Sigmoid colon (tissue), 6 donors: ENCODE measurements at regions not wholly inside any gene's neighbourhood (a gene's known extent, or its start where the extent isn't known, plus 50 kb on each side); places are given as distances from the start of the nearest gene placed in this dataset.

Source experiments
- DNase-seq: peaks from one replicate; pipeline ENCODE4 v3.0.0-alpha.2; 2019
- H3K27ac ChIP-seq, 4 donors: fragments of 200-600 bp; sonication (generic); one replicate each; pipeline ENCODE4 v1.5.1; 2016 to 2019; ENCODE audit warnings: mild to moderate bottlenecking in 1 of 4
- H3K27me3 ChIP-seq, 3 donors: fragments of 200-600 bp; sonication (generic); one replicate each; pipeline ENCODE4 v1.5.1; 2019; ENCODE audit warnings: mild to moderate bottlenecking in 1 of 3
- H3K36me3 ChIP-seq, 4 donors: fragments of 200-600 bp; sonication (generic); one replicate each; pipeline ENCODE4 v1.5.1; 2016 to 2019
- H3K4me1 ChIP-seq, 4 donors: fragments of 200-600 bp; sonication (generic); one replicate each; pipeline ENCODE4 v1.5.1; 2017 to 2019
- H3K4me3 ChIP-seq, 4 donors: fragments of 200-600 bp; sonication (generic); one replicate each; pipeline ENCODE4 v1.5.1; 2017 to 2019; ENCODE audit warnings: mild to moderate bottlenecking in 2 of 4, moderate library complexity in 1 of 4
- H3K9me3 ChIP-seq, 4 donors: fragments of 200-600 bp in 3 of 4; sonication (generic) in 3 of 4; one replicate each; pipeline versions ENCODE4 v1.5.1 to v1.6.1; 2013 to 2019
- EP300 ChIP-seq, 4 donors: sonication (generic); formaldehyde crosslinking; IDR thresholded peaks; one replicate each; pipeline ENCODE4 v1.6.1; 2017; ENCODE audit warnings: antibody characterized with exemption in 4 of 4
- POLR2A ChIP-seq, 2 donors: fragments of 450-650 bp; IDR thresholded peaks; one replicate each; pipeline ENCODE4 v1.6.1; 2016; ENCODE audit warnings: antibody characterized with exemption in 2 of 2, mild to moderate bottlenecking in 2 of 2, moderate library complexity in 2 of 2
- POLR2AphosphoS5 ChIP-seq, 4 donors: sonication (generic); formaldehyde crosslinking; IDR thresholded peaks; one replicate each; pipeline ENCODE4 v1.6.1; 2017; ENCODE audit warnings: antibody characterized with exemption in 4 of 4
- WGBS, 2 donors: extraction: QIAGEN DNeasy Blood & Tissue Kit; methylation state at CpG; one replicate each; pipeline ENCODE4 v1.1.7; 2013; 5-methylcytosine and 5-hydroxymethylcytosine counted together
- intact Hi-C: fragments of 100-400 bp; cut with DNase I; formaldehyde crosslinking; loops from one replicate; pipeline ENCODE4 v1.15.1; 2023
- TF ChIP-seq, protein P1 (sequence below), 4 experiments: fragments of 450-650 bp in 3 of 4; fragments of 200-600 bp in 1 of 4; IDR thresholded peaks; one replicate each; pipeline ENCODE4 v1.5.1; 2016 to 2019; ENCODE audit warnings: antibody characterized with exemption in 4 of 4, mild to moderate bottlenecking in 3 of 4, moderate library complexity in 2 of 4
- donor health status: healthy with polysubstance abuse.
- donor health status: healthy.

DNA sequence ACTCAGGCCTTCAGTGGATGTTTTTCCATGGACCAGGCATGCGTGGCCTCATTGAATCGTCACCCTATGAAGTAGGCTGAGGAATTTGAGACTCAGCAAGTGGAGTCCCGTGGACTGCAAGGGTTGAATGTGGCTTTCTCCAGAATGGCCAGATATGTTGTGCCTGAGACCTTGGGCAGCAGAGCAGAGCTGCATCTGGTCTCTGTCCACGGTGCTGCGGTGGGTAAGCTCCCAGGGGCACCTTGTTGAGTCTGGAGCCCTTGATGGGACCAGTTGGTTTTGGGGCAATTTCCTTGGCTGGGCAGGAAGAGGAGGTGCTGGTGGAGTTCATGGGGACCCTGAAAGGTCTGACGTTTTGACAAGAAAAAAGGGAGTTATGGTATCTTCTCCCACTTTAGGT, 368.1 kb upstream of the EEF2KMT start:
- TF ChIP-seq POLR2A (IDR thresholded peaks at IDR 0.05) (no peak), EP300 (IDR thresholded peaks at IDR 0.05) (no peak), POLR2AphosphoS5 (IDR thresholded peaks at IDR 0.05) (no peak)
- TF ChIP-seq, protein P1, sequence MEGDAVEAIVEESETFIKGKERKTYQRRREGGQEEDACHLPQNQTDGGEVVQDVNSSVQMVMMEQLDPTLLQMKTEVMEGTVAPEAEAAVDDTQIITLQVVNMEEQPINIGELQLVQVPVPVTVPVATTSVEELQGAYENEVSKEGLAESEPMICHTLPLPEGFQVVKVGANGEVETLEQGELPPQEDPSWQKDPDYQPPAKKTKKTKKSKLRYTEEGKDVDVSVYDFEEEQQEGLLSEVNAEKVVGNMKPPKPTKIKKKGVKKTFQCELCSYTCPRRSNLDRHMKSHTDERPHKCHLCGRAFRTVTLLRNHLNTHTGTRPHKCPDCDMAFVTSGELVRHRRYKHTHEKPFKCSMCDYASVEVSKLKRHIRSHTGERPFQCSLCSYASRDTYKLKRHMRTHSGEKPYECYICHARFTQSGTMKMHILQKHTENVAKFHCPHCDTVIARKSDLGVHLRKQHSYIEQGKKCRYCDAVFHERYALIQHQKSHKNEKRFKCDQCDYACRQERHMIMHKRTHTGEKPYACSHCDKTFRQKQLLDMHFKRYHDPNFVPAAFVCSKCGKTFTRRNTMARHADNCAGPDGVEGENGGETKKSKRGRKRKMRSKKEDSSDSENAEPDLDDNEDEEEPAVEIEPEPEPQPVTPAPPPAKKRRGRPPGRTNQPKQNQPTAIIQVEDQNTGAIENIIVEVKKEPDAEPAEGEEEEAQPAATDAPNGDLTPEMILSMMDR (IDR thresholded peaks at IDR 0.05): no peak
- H3K27me3 ChIP-seq: peaks cover 0 to 4% (median 0%) of the 10 kb centered on the region in 3 donors
- intact Hi-C loops: no loop called here
- DNase-seq: no peak
- no peaks in the 10 kb centered on the region for H3K4me1 ChIP-seq
- 84 to 92% methylated on average over 6 of the region's 6 CpGs for WGBS, 2 donors
- no peak overlapping the region for H3K27ac ChIP-seq
- H3K4me3 ChIP-seq: no peak overlapping the region
- no peaks in the 10 kb centered on the region for H3K36me3 ChIP-seq
- no peaks in the 10 kb centered on the region for H3K9me3 ChIP-seq

DNA sequence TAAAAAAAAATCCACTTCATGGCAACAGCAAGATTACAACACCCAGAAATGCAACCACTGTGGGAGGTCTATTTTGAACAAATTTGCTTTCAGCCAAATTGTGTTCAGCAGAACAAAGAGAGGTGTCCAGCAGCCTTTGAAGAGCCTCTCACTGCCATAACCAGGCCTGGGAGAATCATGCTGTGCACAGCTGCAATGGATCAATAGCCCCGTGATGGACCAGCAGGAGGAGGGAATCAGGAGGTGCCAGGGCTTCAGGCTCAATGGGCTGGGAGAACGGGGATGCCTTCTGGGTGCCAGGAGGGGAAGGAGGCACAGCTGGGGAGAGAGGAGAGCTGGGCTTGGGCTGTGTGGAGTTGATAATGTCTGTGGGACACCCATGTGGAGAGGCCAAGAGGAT, 366.2 kb upstream of the EEF2KMT start:
- TF ChIP-seq POLR2A (IDR thresholded peaks at IDR 0.05): no peak
- TF ChIP-seq POLR2AphosphoS5 (IDR thresholded peaks at IDR 0.05): no peak
- Histone ChIP-seq H3K9me3 (no peaks in the 10 kb centered on the region), H3K27me3 (no peaks in the 10 kb centered on the region), H3K4me3 (no peak overlapping the region), H3K4me1 (no peaks in the 10 kb centered on the region), H3K27ac (no peak overlapping the region), H3K36me3 (no peaks in the 10 kb centered on the region)
- no peak for DNase-seq
- WGBS, 2 donors: 58 to 82% methylated on average over 2 of the region's 2 CpGs
- intact Hi-C loops: no loop called here

DNA sequence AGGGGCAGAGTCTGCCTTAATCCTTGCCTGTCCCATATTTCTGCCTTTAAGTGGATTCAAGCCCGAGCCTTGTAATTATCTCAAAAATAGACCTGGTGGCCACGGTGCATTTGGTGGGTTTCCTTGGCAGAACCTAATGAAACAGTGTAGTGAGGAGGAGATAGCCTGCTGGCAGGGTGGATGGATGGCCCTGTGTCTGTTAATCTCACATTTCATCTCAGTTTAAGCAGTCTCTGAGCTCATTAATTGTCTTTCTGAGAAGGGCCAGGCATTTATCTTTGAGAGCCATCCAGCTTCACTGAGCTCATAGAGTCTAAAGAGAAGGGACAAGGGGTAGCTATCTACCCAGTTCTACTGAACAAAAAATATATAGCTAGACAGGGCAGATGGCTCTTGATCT, 364.0 kb upstream of the EEF2KMT start:
- H3K4me1 ChIP-seq: no peaks in the 10 kb centered on the region
- no peaks in the 10 kb centered on the region for H3K9me3 ChIP-seq
- H3K27me3 ChIP-seq: no peaks in the 10 kb centered on the region
- H3K4me3 ChIP-seq: no peak overlapping the region
- H3K27ac ChIP-seq: no peak overlapping the region
- DNase-seq: no peak
- TF ChIP-seq, protein P1 (IDR thresholded peaks at IDR 0.05): no peak
- no peak for TF ChIP-seq EP300 (IDR thresholded peaks at IDR 0.05)
- TF ChIP-seq POLR2AphosphoS5 (IDR thresholded peaks at IDR 0.05): no peak
- TF ChIP-seq POLR2A (IDR thresholded peaks at IDR 0.05): no peak
- 64 to 81% methylated on average over 2 of the region's 2 CpGs for WGBS, 2 donors
- intact Hi-C loops: no loop called here
- H3K36me3 ChIP-seq: no peaks in the 10 kb centered on the region

DNA sequence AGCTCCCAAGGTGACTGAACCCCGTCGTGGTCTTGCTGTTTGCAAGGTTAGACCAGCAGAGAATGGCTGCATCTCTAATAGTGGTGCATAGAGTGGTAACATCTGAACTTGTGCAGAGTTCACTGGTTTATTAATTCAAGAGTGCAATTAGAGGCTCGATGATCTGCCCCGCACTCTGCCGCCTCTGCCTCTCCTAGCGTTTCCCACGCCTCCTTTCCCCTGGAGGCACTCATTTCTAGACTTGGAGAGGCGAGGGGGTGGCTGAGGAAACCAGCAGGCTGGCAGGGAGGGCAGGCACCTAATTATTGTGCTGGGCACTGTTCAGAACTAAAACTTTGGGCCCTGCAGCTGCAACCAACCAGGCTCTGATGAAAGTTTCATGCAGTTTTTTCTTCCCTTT, 363.5 kb upstream of the EEF2KMT start:
- no peak for TF ChIP-seq POLR2A (IDR thresholded peaks at IDR 0.05)
- no peak for TF ChIP-seq EP300 (IDR thresholded peaks at IDR 0.05)
- TF ChIP-seq, protein P1 (IDR thresholded peaks at IDR 0.05): no peak
- TF ChIP-seq POLR2AphosphoS5 (IDR thresholded peaks at IDR 0.05): no peak
- Histone ChIP-seq H3K36me3 (no peaks in the 10 kb centered on the region), H3K9me3 (no peaks in the 10 kb centered on the region), H3K4me3 (no peak overlapping the region), H3K27me3 (no peaks in the 10 kb centered on the region), H3K27ac (no peak overlapping the region), H3K4me1 (no peaks in the 10 kb centered on the region)
- 71 to 86% methylated on average over 8 of the region's 8 CpGs for WGBS, 2 donors
- no peak for DNase-seq
- intact Hi-C loops: no loop called here

DNA sequence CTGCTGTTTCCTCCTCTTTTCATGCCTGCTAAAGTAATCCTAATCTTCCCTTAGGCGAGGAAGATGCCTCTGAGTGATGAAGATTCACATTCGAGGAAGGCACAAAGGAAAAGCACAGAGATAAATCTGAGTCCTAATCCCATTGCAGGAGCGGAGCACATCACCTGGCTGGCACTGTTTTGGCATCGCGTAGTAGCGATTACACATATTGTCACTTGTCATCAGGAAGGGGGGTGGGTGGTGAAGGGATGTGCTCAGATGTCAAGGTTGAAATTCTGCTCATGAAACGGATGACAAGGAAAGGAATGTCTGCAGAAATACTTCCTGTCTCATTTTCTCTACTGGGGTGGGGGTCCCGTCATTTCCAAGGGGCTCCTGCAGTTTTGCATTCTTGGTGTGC, 363.1 kb upstream of the EEF2KMT start:
- no peak overlapping the region for H3K27ac ChIP-seq
- intact Hi-C loops: no loop called here
- TF ChIP-seq POLR2A (IDR thresholded peaks at IDR 0.05) (no peak), POLR2AphosphoS5 (IDR thresholded peaks at IDR 0.05) (no peak), EP300 (IDR thresholded peaks at IDR 0.05) (no peak)
- TF ChIP-seq, protein P1 (IDR thresholded peaks at IDR 0.05): no peak
- no peaks in the 10 kb centered on the region for H3K36me3 ChIP-seq
- 72 to 84% methylated on average over 8 of the region's 8 CpGs for WGBS, 2 donors
- H3K9me3 ChIP-seq: no peaks in the 10 kb centered on the region
- no peak for DNase-seq
- H3K27me3 ChIP-seq: no peaks in the 10 kb centered on the region
- H3K4me3 ChIP-seq: no peak overlapping the region
- no peaks in the 10 kb centered on the region for H3K4me1 ChIP-seq
